ENCODE measurements at regions not wholly inside any gene's neighbourhood (a gene's known extent, or its start where the extent isn't known, plus 50 kb on each side); places are given as distances from the start of the nearest gene placed in this dataset.

DNA sequence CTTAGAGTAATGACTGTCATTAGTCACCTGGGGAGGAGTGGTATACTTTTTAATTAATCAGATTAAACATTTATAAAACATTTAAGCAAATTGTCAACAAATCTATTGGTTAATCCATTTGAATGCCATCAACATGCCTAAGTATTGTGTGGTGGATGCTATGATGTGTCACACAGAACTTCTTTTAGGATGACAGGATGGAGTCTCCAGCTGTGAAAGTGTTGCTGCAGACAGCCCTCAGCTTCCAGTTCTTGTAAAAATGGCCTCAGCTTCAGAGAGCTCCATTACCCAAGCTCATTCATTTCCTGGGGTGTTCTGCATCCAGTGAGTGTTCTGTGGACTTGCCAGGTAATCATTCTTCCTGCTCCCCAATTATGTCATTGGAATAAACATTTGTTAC, 74.3 kb upstream of the CLNK start:
- DNase-seq (ENCODE audit: extremely low spot score), result no peak
- CTCF ChIA-PET, result interaction anchor here (1.5 to 1.8 kb wide), 2 partner anchors 12 to 132 kb away, joined by 4 to 6 read pairs; no protein-coding TSS in a partner anchor
- TF ChIP-seq, protein P1, sequence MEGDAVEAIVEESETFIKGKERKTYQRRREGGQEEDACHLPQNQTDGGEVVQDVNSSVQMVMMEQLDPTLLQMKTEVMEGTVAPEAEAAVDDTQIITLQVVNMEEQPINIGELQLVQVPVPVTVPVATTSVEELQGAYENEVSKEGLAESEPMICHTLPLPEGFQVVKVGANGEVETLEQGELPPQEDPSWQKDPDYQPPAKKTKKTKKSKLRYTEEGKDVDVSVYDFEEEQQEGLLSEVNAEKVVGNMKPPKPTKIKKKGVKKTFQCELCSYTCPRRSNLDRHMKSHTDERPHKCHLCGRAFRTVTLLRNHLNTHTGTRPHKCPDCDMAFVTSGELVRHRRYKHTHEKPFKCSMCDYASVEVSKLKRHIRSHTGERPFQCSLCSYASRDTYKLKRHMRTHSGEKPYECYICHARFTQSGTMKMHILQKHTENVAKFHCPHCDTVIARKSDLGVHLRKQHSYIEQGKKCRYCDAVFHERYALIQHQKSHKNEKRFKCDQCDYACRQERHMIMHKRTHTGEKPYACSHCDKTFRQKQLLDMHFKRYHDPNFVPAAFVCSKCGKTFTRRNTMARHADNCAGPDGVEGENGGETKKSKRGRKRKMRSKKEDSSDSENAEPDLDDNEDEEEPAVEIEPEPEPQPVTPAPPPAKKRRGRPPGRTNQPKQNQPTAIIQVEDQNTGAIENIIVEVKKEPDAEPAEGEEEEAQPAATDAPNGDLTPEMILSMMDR (IDR thresholded peaks at IDR 0.05; ENCODE audit: control extremely low read depth, extremely low read depth, low read depth, missing control alignments), result no peak
- POLR2A ChIA-PET, result no interaction called here

- ChIA-PET CTCF (interaction anchor here (0.6 to 1.7 kb wide), 2 partner anchors 9 to 11 kb away, joined by 3 to 5 read pairs; no protein-coding TSS in a partner anchor), POLR2A (no interaction called here)
- DNase-seq (ENCODE audit: extremely low spot score), result no peak
- TF ChIP-seq, protein P1 (IDR thresholded peaks at IDR 0.05; ENCODE audit: control extremely low read depth, extremely low read depth, low read depth, missing control alignments), result no peak
These were observed 69.4 kb upstream of the CLNK start for GRCh38 chr4:10753856-10754402.

GRCh38 chr4:10753336-10753735, 68.8 kb upstream of the CLNK start:
- DNase-seq (ENCODE audit: extremely low spot score), result no peak
- TF ChIP-seq, protein P1 (IDR thresholded peaks at IDR 0.05; ENCODE audit: control extremely low read depth, extremely low read depth, low read depth, missing control alignments), result no peak
- POLR2A ChIA-PET, result no interaction called here
- CTCF ChIA-PET, result interaction anchor here (0.6 to 1.7 kb wide), 3 partner anchors 10 to 12 kb away, joined by 3 to 6 read pairs (median 5); no protein-coding TSS in a partner anchor

GRCh38 chr4:10750714-10751113, 66.1 kb upstream of the CLNK start:
- TF ChIP-seq, protein P1 (IDR thresholded peaks at IDR 0.05; ENCODE audit: control extremely low read depth, extremely low read depth, low read depth, missing control alignments), result no peak
- ChIA-PET POLR2A (no interaction called here), CTCF (interaction anchor here (0.9 to 1.1 kb wide), 2 partner anchors 19 to 23 kb away, joined by 3 read pairs; no protein-coding TSS in a partner anchor)
- no peak for DNase-seq (ENCODE audit: extremely low spot score)

GRCh38 chr4:10747186-10747585, 62.6 kb upstream of the CLNK start:
- POLR2A ChIA-PET, result no interaction called here
- peak; percentile 23 for DNase-seq (ENCODE audit: extremely low spot score)
- CTCF ChIA-PET, result interaction anchor here (0.6 to 2.8 kb wide), 3 partner anchors 11 to 15 kb away, joined by 3 to 14 read pairs (median 3); no protein-coding TSS in a partner anchor

GRCh38 chr4:10746371-10747171, 62.0 kb upstream of the CLNK start:
- no peak for DNase-seq (ENCODE audit: extremely low spot score)
- ChIA-PET CTCF (interaction anchor here (0.6 to 2.8 kb wide), 5 partner anchors 9 to 19 kb away, joined by 3 to 14 read pairs (median 3); no protein-coding TSS in a partner anchor), POLR2A (no interaction called here)
- TF ChIP-seq, protein P1 (IDR thresholded peaks at IDR 0.05; ENCODE audit: control extremely low read depth, extremely low read depth, low read depth, missing control alignments), result no peak

More at GRCh38 chr4:10747186-10747585, 62.6 kb upstream of the CLNK start:
- TF ChIP-seq, protein P1 (IDR thresholded peaks at IDR 0.05; ENCODE audit: control extremely low read depth, extremely low read depth, low read depth, missing control alignments), result no peak
